Kidney tubule cell (primary cell): ENCODE measurements at regions not wholly inside any gene's neighbourhood (a gene's known extent, or its start where the extent isn't known, plus 50 kb on each side); places are given as distances from the start of the nearest gene placed in this dataset.
"Not testable (repeated sequence)": the region's sequence is repeated elsewhere in the genome, so short reads cannot be mapped to it uniquely, and the experiment has no call there.

ENCODE experiments used
- DNase-seq: peaks from one replicate; pipeline ENCODE4 v3.0.0-alpha.2; 2018; ENCODE audit warnings: low spot score

- no peak for DNase-seq
Measured at GRCh38 chr5:118467103-118467502, 521.2 kb downstream of the DTWD2 start.

GRCh38 chr5:118466418-118466817 is 521.9 kb downstream of the DTWD2 start:
- DNase-seq: no peak

GRCh38 chr5:118462276-118462675 is 526.1 kb downstream of the DTWD2 start:
- not testable (repeated sequence) for DNase-seq

DNA sequence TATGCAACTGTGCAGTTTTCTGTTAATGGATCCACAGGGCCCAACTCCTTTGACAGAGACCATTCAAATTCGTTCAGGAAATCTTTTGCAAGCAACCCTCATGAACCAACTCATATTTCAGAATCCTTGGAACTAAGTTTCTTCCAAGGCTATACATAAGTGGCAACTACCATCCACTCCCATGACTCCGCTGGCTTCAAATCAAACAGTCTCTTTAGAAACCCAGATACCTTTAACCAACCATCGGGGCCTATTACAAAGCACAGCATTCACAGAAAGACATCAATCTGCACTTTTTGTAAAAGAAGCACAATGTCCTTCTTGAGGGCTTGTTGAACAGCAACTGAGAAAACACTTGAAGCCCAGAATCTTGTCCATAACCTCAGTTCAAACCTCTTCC is 526.9 kb downstream of the DTWD2 start:
- DNase-seq: no peak

DNA sequence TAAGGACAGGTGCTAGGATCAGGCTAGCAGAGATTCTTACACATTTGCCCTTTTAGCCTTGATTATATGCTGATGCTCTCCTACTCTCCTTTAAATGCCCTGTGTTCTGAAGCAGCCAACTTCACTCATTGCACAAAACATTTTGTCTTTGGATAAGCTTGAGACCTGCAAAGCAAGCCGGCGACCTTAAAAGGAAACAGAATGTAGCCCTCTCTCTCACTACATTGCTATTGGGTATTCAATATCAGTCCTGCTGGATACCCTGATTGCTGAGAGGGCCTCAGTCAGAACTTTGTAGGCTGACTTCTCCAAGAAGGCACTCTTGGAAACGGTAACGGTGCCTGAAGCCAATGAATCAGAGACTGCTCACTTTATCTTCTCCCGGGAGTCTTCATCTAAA is 528.9 kb downstream of the DTWD2 start:
- no peak for DNase-seq

- DNase-seq: no peak
Measured at GRCh38 chr5:118456085-118456484, 532.3 kb downstream of the DTWD2 start.

GRCh38 chr5:118451697-118452247 is 536.6 kb downstream of the DTWD2 start:
- no peak for DNase-seq

GRCh38 chr5:118450554-118451332 is 537.6 kb downstream of the DTWD2 start:
- no peak for DNase-seq

GRCh38 chr5:118447350-118447749 is 541.0 kb downstream of the DTWD2 start:
- no peak for DNase-seq

DNA sequence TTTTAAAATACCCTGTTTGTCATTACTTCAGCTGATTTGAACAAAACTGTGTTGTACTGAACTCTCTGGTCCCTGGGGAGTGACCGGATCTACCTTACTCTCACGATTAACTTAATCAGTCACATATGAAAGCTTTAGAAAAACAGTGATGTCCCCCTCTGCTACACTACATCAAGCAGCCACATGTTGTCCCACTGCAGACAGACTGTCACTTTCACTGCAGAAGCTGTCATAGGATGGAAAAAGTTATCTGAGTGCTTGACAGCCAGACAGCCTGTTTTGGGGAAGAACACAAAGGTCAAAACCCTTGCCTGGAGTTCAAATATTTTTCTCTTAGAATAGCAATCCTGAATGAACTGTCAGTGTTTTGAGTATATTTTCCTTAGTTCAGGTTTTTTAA is 546.4 kb downstream of the DTWD2 start:
- DNase-seq: no peak

- DNase-seq: no peak
Measured at GRCh38 chr5:118441034-118441433, 547.3 kb downstream of the DTWD2 start.

DNA sequence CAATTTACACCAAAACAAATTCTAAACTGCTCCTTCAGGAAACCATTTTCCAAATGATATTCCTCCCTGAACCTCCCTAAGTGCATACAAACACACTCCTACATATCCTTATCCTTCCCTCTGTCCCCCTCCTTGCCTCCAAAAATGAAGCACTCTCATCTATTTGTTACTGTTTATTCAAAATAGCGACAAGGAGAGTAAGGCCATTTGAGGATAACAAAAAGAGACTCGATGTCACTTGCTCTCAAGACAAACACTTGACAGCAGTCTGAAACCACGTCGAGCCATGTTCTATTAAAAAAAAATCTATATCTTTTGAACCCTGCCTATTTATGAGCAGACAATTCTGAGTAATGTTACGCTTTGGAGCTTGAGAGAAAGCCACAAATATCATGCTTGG is 547.9 kb downstream of the DTWD2 start:
- DNase-seq: no peak

DNA sequence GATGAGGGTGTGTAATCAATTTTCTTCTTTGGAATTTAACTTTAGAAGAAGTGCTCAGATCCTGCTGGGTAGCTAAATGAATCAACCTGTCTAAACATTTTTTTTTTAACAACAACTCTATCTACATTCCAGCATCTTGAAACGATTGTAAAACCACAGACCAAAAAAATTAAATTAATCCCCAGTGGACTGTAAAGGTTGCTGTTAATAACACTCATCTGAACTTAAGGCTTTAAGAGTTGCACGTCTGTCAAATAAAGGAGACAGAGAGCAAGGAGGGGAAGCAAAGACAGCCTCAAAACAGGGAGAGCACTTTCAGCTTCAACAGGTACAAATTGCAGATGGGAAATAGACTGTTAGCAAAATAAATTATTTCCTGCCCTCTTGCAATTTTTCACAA is 548.5 kb downstream of the DTWD2 start:
- no peak for DNase-seq

GRCh38 chr5:118435131-118435530 is 553.2 kb downstream of the DTWD2 start:
- no peak for DNase-seq

DNA sequence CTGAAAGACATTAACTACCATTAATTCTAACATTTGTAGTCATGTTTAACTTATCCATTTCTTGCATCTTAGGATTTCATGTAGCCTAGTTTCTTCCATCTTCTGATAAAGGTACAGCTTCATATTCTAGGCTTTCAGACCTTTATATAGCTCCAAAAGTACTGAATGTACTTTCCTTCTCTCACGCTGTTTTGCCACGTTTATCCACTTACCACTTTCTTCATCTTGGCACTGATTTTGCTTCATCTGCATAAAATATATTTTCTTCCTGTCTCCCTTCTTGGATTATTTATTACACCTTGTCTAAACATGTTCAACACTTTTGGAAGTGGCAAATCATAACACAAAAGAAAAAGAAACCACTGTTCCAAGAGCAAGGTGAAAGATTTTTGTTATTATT is 553.8 kb downstream of the DTWD2 start:
- no peak for DNase-seq

- no peak for DNase-seq
Measured at GRCh38 chr5:118430076-118430475, 558.3 kb downstream of the DTWD2 start.

DNA sequence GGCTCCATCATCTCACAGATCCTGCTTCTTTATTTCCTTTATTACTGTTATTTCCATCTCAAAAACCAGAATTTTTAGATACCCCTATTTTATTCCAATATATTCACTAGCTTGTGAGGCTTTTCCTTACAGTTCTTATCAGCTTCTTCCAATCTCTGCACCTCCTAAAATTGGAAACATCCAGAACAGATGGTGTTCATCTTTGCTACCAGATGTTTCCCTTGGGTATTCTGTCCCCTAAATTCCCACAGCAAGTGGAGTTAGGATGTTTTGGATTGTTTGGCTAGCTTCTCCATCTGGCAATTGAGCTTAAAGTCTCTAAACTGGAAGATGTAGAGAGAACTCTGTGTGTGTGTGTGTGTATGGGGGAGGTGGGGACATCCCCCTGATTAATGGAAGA is 580.4 kb downstream of the DTWD2 start:
- no peak for DNase-seq

DNA sequence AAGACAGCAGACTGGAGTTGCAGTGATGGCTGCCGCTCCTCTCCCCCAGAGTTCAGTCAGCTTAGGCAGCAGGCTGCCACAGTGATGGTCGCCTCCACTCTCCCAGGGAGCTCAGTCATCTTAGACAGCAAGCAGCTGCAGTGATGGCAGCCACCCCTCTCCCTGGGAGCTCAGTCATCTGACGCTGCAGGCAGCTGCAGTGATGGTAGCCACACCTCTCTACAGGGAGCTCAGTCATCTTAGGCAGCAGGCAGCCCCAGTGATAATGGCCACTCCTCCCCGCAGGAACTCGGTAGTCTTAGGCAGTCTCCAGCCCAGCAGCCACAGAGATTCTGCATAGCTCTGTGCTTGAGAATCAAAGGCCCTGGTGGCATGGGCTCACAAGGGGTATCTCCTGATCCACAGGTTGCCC is 582.7 kb downstream of the DTWD2 start:
- DNase-seq: no peak

DNA sequence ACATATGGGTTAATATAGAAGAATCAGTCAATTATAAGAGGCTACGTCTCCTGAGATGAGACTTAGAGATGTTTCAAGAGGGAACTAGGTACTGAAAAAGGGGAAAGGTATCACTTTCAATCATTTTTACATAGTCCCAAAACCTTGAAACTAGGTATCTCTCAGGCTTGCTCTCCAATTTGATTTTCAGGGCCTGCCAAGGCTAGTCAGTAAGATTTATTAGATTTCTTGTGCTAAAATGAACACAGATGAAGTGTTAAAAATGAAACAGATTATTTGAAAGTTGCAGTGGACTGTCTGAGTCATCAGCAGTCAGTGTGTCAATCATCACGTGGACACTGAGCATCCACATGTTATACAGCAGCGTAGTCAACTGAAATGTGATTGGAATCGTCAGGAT is 591.1 kb downstream of the DTWD2 start:
- DNase-seq: no peak

GRCh38 chr5:118392491-118392890 is 595.9 kb downstream of the DTWD2 start:
- no peak for DNase-seq

- not testable (repeated sequence) for DNase-seq
Measured at GRCh38 chr5:118382931-118383330, 605.4 kb downstream of the DTWD2 start.

GRCh38 chr5:118379470-118379869 is 608.9 kb downstream of the DTWD2 start:
- DNase-seq: no peak

GRCh38 chr5:118378959-118379358 is 609.4 kb downstream of the DTWD2 start:
- DNase-seq: no peak

DNA sequence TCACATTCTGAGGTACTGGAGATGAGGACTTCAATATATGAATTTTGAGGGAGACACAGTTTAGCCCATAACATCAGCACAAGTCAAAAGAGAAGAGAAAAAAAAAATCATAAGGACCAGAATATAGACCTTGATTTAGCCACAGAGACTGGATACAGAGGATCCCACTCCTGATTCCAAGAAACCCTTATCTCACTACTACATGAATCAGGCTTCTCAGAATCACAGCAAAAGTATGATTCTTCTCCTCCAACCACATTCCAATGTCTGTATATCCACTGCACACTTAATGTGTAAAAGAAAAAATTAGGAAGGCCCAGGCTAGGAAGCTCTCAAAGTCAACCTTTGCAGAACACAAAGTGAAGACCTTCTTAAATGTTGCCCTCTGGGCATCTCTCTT is 610.9 kb downstream of the DTWD2 start:
- no peak for DNase-seq
